ENCODE measurements at regions not wholly inside any gene's neighbourhood (a gene's known extent, or its start where the extent isn't known, plus 50 kb on each side); places are given as distances from the start of the nearest gene placed in this dataset.

DNA sequence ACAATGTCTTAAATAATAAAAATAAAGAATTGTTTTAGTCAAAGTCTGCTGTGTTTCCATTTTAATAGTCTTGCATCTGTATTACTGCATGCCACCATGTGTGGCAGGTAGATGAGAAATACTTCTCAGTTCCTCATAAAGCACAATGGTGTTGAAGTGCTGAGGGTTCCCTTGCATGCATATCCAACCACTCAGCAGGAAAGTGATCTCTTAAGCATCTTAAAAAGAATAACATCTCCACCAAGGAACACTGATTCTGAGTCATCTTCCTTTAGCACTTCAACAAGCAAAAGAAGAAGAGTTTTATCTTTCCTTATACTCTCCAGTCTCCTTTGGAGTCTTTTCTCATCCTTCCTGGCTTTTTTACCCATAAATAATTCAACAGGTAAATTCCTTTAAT is 602.0 kb downstream of the TBL1XR1 start:
- no peak overlapping the region for H3K4me2 ChIP-seq (ENCODE audit: control insufficient read depth, extremely low read depth, insufficient read depth, low read depth, low read length)
- DNase-seq (ENCODE audit: low read depth, low spot score) (no peak), FAIRE-seq (no peak)
- no peaks in the 10 kb centered on the region for H3K27me3 ChIP-seq (ENCODE audit: control insufficient read depth, extremely low read depth, insufficient read depth, low read length)
- H3K9me1 ChIP-seq (ENCODE audit: control insufficient read depth, extremely low read depth, insufficient read depth, low read length): no peaks in the 10 kb centered on the region
- H3K9ac ChIP-seq (ENCODE audit: control insufficient read depth, extremely low read depth, insufficient read depth, low read length): no peak overlapping the region
- dilution Hi-C loops (cut with MboI; ENCODE audit: extremely low pct_ligation_motif_present, low sequenced_read_pairs): no loop called here
- H3K4me1 ChIP-seq (ENCODE audit: control insufficient read depth, extremely low read depth, insufficient read depth, low read length): no peaks in the 10 kb centered on the region
- no peak overlapping the region for H3K4me3 ChIP-seq (ENCODE audit: control insufficient read depth in 2 of 3, extremely low read depth in 1 of 3, insufficient read depth in 2 of 3, low read depth in 1 of 3, low read length in 3 of 3)
- no peak overlapping the region for H2AFZ ChIP-seq (ENCODE audit: control insufficient read depth, low read length)
- no peaks in the 10 kb centered on the region for H4K20me1 ChIP-seq (ENCODE audit: control insufficient read depth, extremely low read depth, insufficient read depth, low read length)
- no peak overlapping the region for H3K27ac ChIP-seq (ENCODE audit: control insufficient read depth, insufficient read depth, low read length)
- no peaks in the 10 kb centered on the region for H3K79me2 ChIP-seq (ENCODE audit: control insufficient read depth, insufficient read depth, low read length)
- H3K36me3 ChIP-seq (ENCODE audit: control insufficient read depth in 2 of 2, extremely low read depth in 1 of 2, insufficient read depth in 2 of 2, low read length in 2 of 2): no peaks in the 10 kb centered on the region
- no peak for TF ChIP-seq EZH2 (IDR thresholded peaks at IDR 0.05; ENCODE audit: low read length)
- TF ChIP-seq, protein P1, sequence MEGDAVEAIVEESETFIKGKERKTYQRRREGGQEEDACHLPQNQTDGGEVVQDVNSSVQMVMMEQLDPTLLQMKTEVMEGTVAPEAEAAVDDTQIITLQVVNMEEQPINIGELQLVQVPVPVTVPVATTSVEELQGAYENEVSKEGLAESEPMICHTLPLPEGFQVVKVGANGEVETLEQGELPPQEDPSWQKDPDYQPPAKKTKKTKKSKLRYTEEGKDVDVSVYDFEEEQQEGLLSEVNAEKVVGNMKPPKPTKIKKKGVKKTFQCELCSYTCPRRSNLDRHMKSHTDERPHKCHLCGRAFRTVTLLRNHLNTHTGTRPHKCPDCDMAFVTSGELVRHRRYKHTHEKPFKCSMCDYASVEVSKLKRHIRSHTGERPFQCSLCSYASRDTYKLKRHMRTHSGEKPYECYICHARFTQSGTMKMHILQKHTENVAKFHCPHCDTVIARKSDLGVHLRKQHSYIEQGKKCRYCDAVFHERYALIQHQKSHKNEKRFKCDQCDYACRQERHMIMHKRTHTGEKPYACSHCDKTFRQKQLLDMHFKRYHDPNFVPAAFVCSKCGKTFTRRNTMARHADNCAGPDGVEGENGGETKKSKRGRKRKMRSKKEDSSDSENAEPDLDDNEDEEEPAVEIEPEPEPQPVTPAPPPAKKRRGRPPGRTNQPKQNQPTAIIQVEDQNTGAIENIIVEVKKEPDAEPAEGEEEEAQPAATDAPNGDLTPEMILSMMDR (optimal IDR thresholded peaks at IDR 0.05 in 1 of 3, IDR thresholded peaks at IDR 0.05 in 1 of 3, conservative IDR thresholded peaks at IDR 0.05 in 1 of 3; ENCODE audit: extremely low read depth in 1 of 3, insufficient read depth in 2 of 3, low read length in 3 of 3): no peak
- H3K9me3 ChIP-seq (ENCODE audit: control insufficient read depth, low read depth, low read length): no peaks in the 10 kb centered on the region

DNA sequence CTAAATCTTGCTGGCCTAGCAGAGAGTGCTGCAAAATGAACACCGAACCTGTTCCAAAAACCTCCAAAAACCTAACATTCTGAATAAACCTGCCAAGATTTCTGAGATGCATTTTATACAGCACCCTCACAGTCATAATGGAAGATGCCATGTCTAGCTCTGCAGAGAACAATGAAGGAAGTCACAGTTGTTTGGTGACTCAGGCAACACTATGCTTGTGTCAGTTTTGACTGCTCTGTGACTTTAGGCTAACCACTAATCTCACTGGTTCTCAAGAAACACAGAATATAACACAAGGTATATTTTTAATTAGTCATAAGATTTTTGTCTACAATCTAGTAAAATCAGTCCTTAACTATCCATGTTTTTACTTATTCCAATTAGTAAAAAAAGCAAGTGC is 606.6 kb downstream of the TBL1XR1 start:
- Histone ChIP-seq H3K4me3 (ENCODE audit: control insufficient read depth in 2 of 3, extremely low read depth in 1 of 3, insufficient read depth in 2 of 3, low read depth in 1 of 3, low read length in 3 of 3) (no peak overlapping the region), H3K27me3 (ENCODE audit: control insufficient read depth, extremely low read depth, insufficient read depth, low read length) (no peaks in the 10 kb centered on the region), H3K9ac (ENCODE audit: control insufficient read depth, extremely low read depth, insufficient read depth, low read length) (no peak overlapping the region), H3K9me3 (ENCODE audit: control insufficient read depth, low read depth, low read length) (no peaks in the 10 kb centered on the region), H4K20me1 (ENCODE audit: control insufficient read depth, extremely low read depth, insufficient read depth, low read length) (no peaks in the 10 kb centered on the region), H3K4me2 (ENCODE audit: control insufficient read depth, extremely low read depth, insufficient read depth, low read depth, low read length) (no peak overlapping the region), H3K27ac (ENCODE audit: control insufficient read depth, insufficient read depth, low read length) (no peak overlapping the region), H3K79me2 (ENCODE audit: control insufficient read depth, insufficient read depth, low read length) (no peaks in the 10 kb centered on the region), H3K36me3 (ENCODE audit: control insufficient read depth in 2 of 2, extremely low read depth in 1 of 2, insufficient read depth in 2 of 2, low read length in 2 of 2) (no peaks in the 10 kb centered on the region), H3K9me1 (ENCODE audit: control insufficient read depth, extremely low read depth, insufficient read depth, low read length) (no peaks in the 10 kb centered on the region), H3K4me1 (ENCODE audit: control insufficient read depth, extremely low read depth, insufficient read depth, low read length) (no peaks in the 10 kb centered on the region), H2AFZ (ENCODE audit: control insufficient read depth, low read length) (no peak overlapping the region)
- dilution Hi-C loops (cut with MboI; ENCODE audit: extremely low pct_ligation_motif_present, low sequenced_read_pairs): no loop called here
- no peak for DNase-seq (ENCODE audit: low read depth, low spot score)
- no peak for TF ChIP-seq EZH2 (IDR thresholded peaks at IDR 0.05; ENCODE audit: low read length)
- TF ChIP-seq, protein P1 (optimal IDR thresholded peaks at IDR 0.05 in 1 of 3, IDR thresholded peaks at IDR 0.05 in 1 of 3, conservative IDR thresholded peaks at IDR 0.05 in 1 of 3; ENCODE audit: extremely low read depth in 1 of 3, insufficient read depth in 2 of 3, low read length in 3 of 3): no peak
- no peak for FAIRE-seq
